T-helper 17 cell (primary cell): ENCODE measurements at regions not wholly inside any gene's neighbourhood (a gene's known extent, or its start where the extent isn't known, plus 50 kb on each side); places are given as distances from the start of the nearest gene placed in this dataset.

ENCODE experiments used
- ATAC-seq: fragments of 150-1000 bp; cut with Tn5 transposase; 2 replicates; pipeline ENCODE4 v1.10.0; 2021; ENCODE audit warnings: mild to moderate bottlenecking, moderate library complexity
- DNase-seq, 3 donors: peaks; one replicate each; pipeline versions ENCODE4 v3.0.0 to v3.0.0-alpha.2; 2020 to 2021
- H3K9me3 ChIP-seq: one replicate; pipeline ENCODE4 v1.7.0; 2013; ENCODE audit warnings: low read length, mild to moderate bottlenecking; ENCODE audit not compliant: control insufficient read depth, poor library complexity, severe bottlenecking
- H3K27ac Mint-ChIP-seq: one replicate; pipeline ENCODE4 v1.8.0; 2022; ENCODE audit warnings: mild to moderate bottlenecking, moderate library complexity, mixed read lengths
- H3K27me3 Mint-ChIP-seq: one replicate; pipeline ENCODE4 v1.8.0; 2022; ENCODE audit warnings: mixed read lengths
- H3K36me3 Mint-ChIP-seq: one replicate; pipeline ENCODE4 v1.8.0; 2022; ENCODE audit warnings: low read depth, mixed read lengths
- H3K4me1 Mint-ChIP-seq: one replicate; pipeline ENCODE4 v1.8.0; 2022; ENCODE audit warnings: mild to moderate bottlenecking, mixed read lengths
- H3K4me3 Mint-ChIP-seq: one replicate; pipeline ENCODE4 v1.8.0; 2022; ENCODE audit warnings: mild to moderate bottlenecking, moderate library complexity, mixed read lengths

- DNase-seq (no peak), ATAC-seq (no peak)
- no peak overlapping the region for H3K4me3 Mint-ChIP-seq
- no peak overlapping the region for H3K27ac Mint-ChIP-seq
- peaks cover 5% of the 10 kb centered on the region for H3K27me3 Mint-ChIP-seq
- no peaks in the 10 kb centered on the region for H3K9me3 ChIP-seq
- H3K36me3 Mint-ChIP-seq, result no peaks in the 10 kb centered on the region
- H3K4me1 Mint-ChIP-seq, result no peaks in the 10 kb centered on the region
These were observed 118.2 kb upstream of the SLC10A2 start for GRCh38 chr13:103184413-103184812.

- H3K27me3 Mint-ChIP-seq, result no peaks in the 10 kb centered on the region
- H3K36me3 Mint-ChIP-seq, result no peaks in the 10 kb centered on the region
- H3K27ac Mint-ChIP-seq, result no peak overlapping the region
- DNase-seq, result no peak
- no peak for ATAC-seq
- H3K9me3 ChIP-seq, result no peaks in the 10 kb centered on the region
- no peaks in the 10 kb centered on the region for H3K4me1 Mint-ChIP-seq
- H3K4me3 Mint-ChIP-seq, result no peak overlapping the region
These were observed 113.0 kb upstream of the SLC10A2 start for GRCh38 chr13:103178986-103179943.

GRCh38 chr13:103174966-103175365 is 108.7 kb upstream of the SLC10A2 start:
- Mint-ChIP-seq H3K27me3 (no peaks in the 10 kb centered on the region), H3K36me3 (no peaks in the 10 kb centered on the region), H3K27ac (no peak overlapping the region), H3K4me3 (no peak overlapping the region), H3K4me1 (no peaks in the 10 kb centered on the region)
- no peak for ATAC-seq
- DNase-seq, result no peak
- no peaks in the 10 kb centered on the region for H3K9me3 ChIP-seq

GRCh38 chr13:103168901-103169508 is 102.8 kb upstream of the SLC10A2 start:
- H3K4me1 Mint-ChIP-seq, result no peaks in the 10 kb centered on the region
- H3K27ac Mint-ChIP-seq, result no peak overlapping the region
- H3K36me3 Mint-ChIP-seq, result no peaks in the 10 kb centered on the region
- H3K4me3 Mint-ChIP-seq, result no peak overlapping the region
- H3K27me3 Mint-ChIP-seq, result no peaks in the 10 kb centered on the region
- no peaks in the 10 kb centered on the region for H3K9me3 ChIP-seq
- DNase-seq (no peak), ATAC-seq (no peak)

- Mint-ChIP-seq H3K4me3 (no peak overlapping the region), H3K4me1 (no peaks in the 10 kb centered on the region), H3K27ac (no peak overlapping the region), H3K36me3 (no peaks in the 10 kb centered on the region), H3K27me3 (no peaks in the 10 kb centered on the region)
- no peak for DNase-seq
- ATAC-seq, result no peak
- no peaks in the 10 kb centered on the region for H3K9me3 ChIP-seq
These were observed 98.0 kb upstream of the SLC10A2 start for GRCh38 chr13:103164251-103164650.

- DNase-seq (no peak), ATAC-seq (no peak)
- H3K4me3 Mint-ChIP-seq, result no peak overlapping the region
- H3K4me1 Mint-ChIP-seq, result no peaks in the 10 kb centered on the region
- H3K36me3 Mint-ChIP-seq, result no peaks in the 10 kb centered on the region
- no peak overlapping the region for H3K27ac Mint-ChIP-seq
- no peaks in the 10 kb centered on the region for H3K9me3 ChIP-seq
- H3K27me3 Mint-ChIP-seq, result peaks cover 5% of the 10 kb centered on the region
These were observed 95.3 kb upstream of the SLC10A2 start for GRCh38 chr13:103161476-103161875.

- Mint-ChIP-seq H3K27me3 (peaks cover 20% of the 10 kb centered on the region), H3K4me3 (no peak overlapping the region), H3K27ac (no peak overlapping the region), H3K36me3 (no peaks in the 10 kb centered on the region), H3K4me1 (no peaks in the 10 kb centered on the region)
- ATAC-seq, result no peak
- DNase-seq, result no peak
- no peaks in the 10 kb centered on the region for H3K9me3 ChIP-seq
These were observed 91.4 kb upstream of the SLC10A2 start for GRCh38 chr13:103157434-103158145.

GRCh38 chr13:103157016-103157415 is 90.8 kb upstream of the SLC10A2 start:
- peaks cover 20% of the 10 kb centered on the region for H3K27me3 Mint-ChIP-seq
- no peak overlapping the region for H3K4me3 Mint-ChIP-seq
- ATAC-seq, result no peak
- no peaks in the 10 kb centered on the region for H3K36me3 Mint-ChIP-seq
- no peak for DNase-seq
- H3K4me1 Mint-ChIP-seq, result no peaks in the 10 kb centered on the region
- no peaks in the 10 kb centered on the region for H3K9me3 ChIP-seq
- H3K27ac Mint-ChIP-seq, result no peak overlapping the region

- Mint-ChIP-seq H3K27me3 (peaks cover 20% of the 10 kb centered on the region), H3K4me3 (no peak overlapping the region), H3K27ac (no peak overlapping the region), H3K4me1 (no peaks in the 10 kb centered on the region), H3K36me3 (no peaks in the 10 kb centered on the region)
- ATAC-seq (no peak), DNase-seq (no peak)
- no peaks in the 10 kb centered on the region for H3K9me3 ChIP-seq
These were observed 90.3 kb upstream of the SLC10A2 start for GRCh38 chr13:103156346-103156998.

GRCh38 chr13:103153466-103153865 is 87.2 kb upstream of the SLC10A2 start:
- DNase-seq, result no peak
- H3K4me3 Mint-ChIP-seq, result no peak overlapping the region
- no peak overlapping the region for H3K27ac Mint-ChIP-seq
- no peaks in the 10 kb centered on the region for H3K4me1 Mint-ChIP-seq
- no peaks in the 10 kb centered on the region for H3K9me3 ChIP-seq
- ATAC-seq, result no peak
- no peaks in the 10 kb centered on the region for H3K36me3 Mint-ChIP-seq
- peaks cover 20% of the 10 kb centered on the region for H3K27me3 Mint-ChIP-seq

GRCh38 chr13:103147961-103148360 is 81.7 kb upstream of the SLC10A2 start:
- Mint-ChIP-seq H3K36me3 (no peaks in the 10 kb centered on the region), H3K27me3 (peaks cover 18% of the 10 kb centered on the region), H3K4me3 (no peak overlapping the region), H3K27ac (no peak overlapping the region), H3K4me1 (no peaks in the 10 kb centered on the region)
- ATAC-seq (no peak), DNase-seq (no peak)
- no peaks in the 10 kb centered on the region for H3K9me3 ChIP-seq

- no peak for ATAC-seq
- H3K27ac Mint-ChIP-seq, result no peak overlapping the region
These were observed 79.2 kb upstream of the SLC10A2 start for GRCh38 chr13:103145442-103145841.

GRCh38 chr13:103143432-103143831 is 77.2 kb upstream of the SLC10A2 start:
- Mint-ChIP-seq H3K27me3 (peaks cover 18% of the 10 kb centered on the region), H3K27ac (no peak overlapping the region), H3K36me3 (no peaks in the 10 kb centered on the region), H3K4me3 (no peak overlapping the region), H3K4me1 (no peaks in the 10 kb centered on the region)
- no peak for ATAC-seq
- DNase-seq, result no peak
- no peaks in the 10 kb centered on the region for H3K9me3 ChIP-seq

More at GRCh38 chr13:103145442-103145841, 79.2 kb upstream of the SLC10A2 start:
- no peaks in the 10 kb centered on the region for H3K4me1 Mint-ChIP-seq
- no peak for DNase-seq
- H3K9me3 ChIP-seq, result no peaks in the 10 kb centered on the region
- peaks cover 18% of the 10 kb centered on the region for H3K27me3 Mint-ChIP-seq
- H3K36me3 Mint-ChIP-seq, result no peaks in the 10 kb centered on the region
- no peak overlapping the region for H3K4me3 Mint-ChIP-seq
